ENCODE measurements at regions not wholly inside any gene's neighbourhood (a gene's known extent, or its start where the extent isn't known, plus 50 kb on each side); places are given as distances from the start of the nearest gene placed in this dataset.

GRCh38 chr10:78286668-78287067 is 253.0 kb downstream of the RPS24 start:
- TF ChIP-seq CTCF (IDR thresholded peaks at IDR 0.05) (no peak), POLR2A (IDR thresholded peaks at IDR 0.05) (no peak)
